ENCODE measurements at regions not wholly inside any gene's neighbourhood (a gene's known extent, or its start where the extent isn't known, plus 50 kb on each side); places are given as distances from the start of the nearest gene placed in this dataset.
"Not testable (repeated sequence)": the region's sequence is repeated elsewhere in the genome, so short reads cannot be mapped to it uniquely, and the experiment has no call there.

DNA sequence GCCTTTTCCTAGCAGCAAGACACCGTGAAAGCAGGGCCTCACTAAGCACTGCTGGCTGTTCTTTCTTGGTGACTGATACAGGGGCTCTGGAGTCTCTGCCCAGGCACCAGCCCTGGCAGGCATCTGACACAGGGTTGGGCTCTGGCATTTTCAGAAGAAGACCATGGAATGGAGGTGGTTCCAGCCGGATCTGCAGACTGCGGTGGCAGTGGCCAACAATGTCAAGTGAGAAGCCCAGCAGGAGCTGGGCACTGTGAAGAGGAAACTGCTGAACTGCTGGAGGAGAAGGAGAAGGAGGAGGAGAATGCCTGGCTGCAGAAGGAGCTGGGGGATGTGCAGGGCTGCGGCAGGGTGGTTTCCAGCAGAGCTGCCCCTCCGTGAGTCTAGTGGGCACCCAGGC, 101.8 kb downstream of the TBC1D26 start:
- TF ChIP-seq, protein P1, sequence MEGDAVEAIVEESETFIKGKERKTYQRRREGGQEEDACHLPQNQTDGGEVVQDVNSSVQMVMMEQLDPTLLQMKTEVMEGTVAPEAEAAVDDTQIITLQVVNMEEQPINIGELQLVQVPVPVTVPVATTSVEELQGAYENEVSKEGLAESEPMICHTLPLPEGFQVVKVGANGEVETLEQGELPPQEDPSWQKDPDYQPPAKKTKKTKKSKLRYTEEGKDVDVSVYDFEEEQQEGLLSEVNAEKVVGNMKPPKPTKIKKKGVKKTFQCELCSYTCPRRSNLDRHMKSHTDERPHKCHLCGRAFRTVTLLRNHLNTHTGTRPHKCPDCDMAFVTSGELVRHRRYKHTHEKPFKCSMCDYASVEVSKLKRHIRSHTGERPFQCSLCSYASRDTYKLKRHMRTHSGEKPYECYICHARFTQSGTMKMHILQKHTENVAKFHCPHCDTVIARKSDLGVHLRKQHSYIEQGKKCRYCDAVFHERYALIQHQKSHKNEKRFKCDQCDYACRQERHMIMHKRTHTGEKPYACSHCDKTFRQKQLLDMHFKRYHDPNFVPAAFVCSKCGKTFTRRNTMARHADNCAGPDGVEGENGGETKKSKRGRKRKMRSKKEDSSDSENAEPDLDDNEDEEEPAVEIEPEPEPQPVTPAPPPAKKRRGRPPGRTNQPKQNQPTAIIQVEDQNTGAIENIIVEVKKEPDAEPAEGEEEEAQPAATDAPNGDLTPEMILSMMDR (IDR thresholded peaks at IDR 0.05; ENCODE audit: insufficient read depth, low read length, poor library complexity, severe bottlenecking), result not testable (repeated sequence)
- not testable (repeated sequence) for TF ChIP-seq EZH2phosphoT487 (conservative IDR thresholded peaks at IDR 0.05; ENCODE audit: low read length)
